ENCODE measurements at regions not wholly inside any gene's neighbourhood (a gene's known extent, or its start where the extent isn't known, plus 50 kb on each side); places are given as distances from the start of the nearest gene placed in this dataset.

DNA sequence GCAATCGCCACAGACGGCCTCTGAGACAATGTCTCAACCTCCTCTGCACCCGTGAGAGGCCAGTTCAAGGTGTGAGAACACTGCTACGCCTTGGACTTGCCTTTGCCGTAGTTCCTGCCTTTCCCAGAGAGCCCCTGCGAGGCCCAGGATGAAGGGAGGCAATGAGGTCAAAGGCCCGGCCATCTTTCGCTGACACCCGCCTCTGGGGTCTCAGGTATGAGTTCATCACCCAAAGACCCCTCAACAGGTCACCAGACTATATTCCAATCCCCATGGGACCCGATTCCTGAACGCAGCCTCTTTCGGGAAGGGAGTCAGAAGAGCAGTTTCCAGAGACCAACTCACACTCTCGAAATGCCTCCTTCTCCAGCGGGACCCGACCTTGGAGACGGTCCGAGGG lies 573.5 kb downstream of the KCNJ18 start:
- peaks cover 0 to 29% (median 0%) of the 10 kb centered on the region in 3 donors for H3K9me3 ChIP-seq
- no peak for DNase-seq
- H3K36me3 ChIP-seq, result no peaks in the 10 kb centered on the region
- TF ChIP-seq, protein P1, sequence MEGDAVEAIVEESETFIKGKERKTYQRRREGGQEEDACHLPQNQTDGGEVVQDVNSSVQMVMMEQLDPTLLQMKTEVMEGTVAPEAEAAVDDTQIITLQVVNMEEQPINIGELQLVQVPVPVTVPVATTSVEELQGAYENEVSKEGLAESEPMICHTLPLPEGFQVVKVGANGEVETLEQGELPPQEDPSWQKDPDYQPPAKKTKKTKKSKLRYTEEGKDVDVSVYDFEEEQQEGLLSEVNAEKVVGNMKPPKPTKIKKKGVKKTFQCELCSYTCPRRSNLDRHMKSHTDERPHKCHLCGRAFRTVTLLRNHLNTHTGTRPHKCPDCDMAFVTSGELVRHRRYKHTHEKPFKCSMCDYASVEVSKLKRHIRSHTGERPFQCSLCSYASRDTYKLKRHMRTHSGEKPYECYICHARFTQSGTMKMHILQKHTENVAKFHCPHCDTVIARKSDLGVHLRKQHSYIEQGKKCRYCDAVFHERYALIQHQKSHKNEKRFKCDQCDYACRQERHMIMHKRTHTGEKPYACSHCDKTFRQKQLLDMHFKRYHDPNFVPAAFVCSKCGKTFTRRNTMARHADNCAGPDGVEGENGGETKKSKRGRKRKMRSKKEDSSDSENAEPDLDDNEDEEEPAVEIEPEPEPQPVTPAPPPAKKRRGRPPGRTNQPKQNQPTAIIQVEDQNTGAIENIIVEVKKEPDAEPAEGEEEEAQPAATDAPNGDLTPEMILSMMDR (IDR thresholded peaks at IDR 0.05), result no peak
- no peak for TF ChIP-seq POLR2A (IDR thresholded peaks at IDR 0.05)
- H3K4me1 ChIP-seq, result no peaks in the 10 kb centered on the region
- H3K27me3 ChIP-seq, result no peaks in the 10 kb centered on the region
- intact Hi-C loops (cut with DNase I), result no loop called here
- no peak overlapping the region for H3K27ac ChIP-seq
- 77 to 78% methylated on average over 4 to 14 of the region's 17 CpGs for WGBS, 2 donors
- H3K4me3 ChIP-seq, result no peak overlapping the region

DNA sequence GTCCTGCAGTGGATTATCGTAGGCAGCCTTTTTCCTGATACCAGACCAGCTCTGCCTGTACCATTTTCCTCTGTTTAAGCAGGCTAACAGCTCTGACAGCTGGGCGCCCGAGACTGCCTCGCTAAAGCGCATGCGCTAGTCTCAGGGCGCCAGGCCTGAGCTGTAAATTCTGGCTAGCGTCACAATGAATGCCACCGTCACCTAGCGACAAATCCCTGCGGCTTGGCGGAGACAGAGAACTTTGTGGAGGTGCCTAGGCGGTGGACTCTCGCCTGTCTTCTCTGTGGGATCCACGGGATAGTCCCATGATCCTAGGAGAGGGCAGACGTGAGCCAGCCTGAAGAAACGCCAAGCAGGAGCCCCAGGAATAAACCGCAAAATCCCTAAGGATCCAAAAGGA lies 573.9 kb downstream of the KCNJ18 start:
- no peak overlapping the region for H3K4me3 ChIP-seq
- DNase-seq, result no peak
- intact Hi-C loops (cut with DNase I), result no loop called here
- no peaks in the 10 kb centered on the region for H3K36me3 ChIP-seq
- 59 to 82% methylated on average over 5 to 7 of the region's 18 CpGs for WGBS, 2 donors
- TF ChIP-seq POLR2A (IDR thresholded peaks at IDR 0.05), result no peak
- TF ChIP-seq, protein P1 (IDR thresholded peaks at IDR 0.05), result no peak
- H3K27me3 ChIP-seq, result no peaks in the 10 kb centered on the region
- H3K9me3 ChIP-seq, result peaks cover 0 to 31% (median 0%) of the 10 kb centered on the region in 3 donors
- no peaks in the 10 kb centered on the region for H3K4me1 ChIP-seq
- no peak overlapping the region for H3K27ac ChIP-seq

- Histone ChIP-seq H3K27ac (no peak overlapping the region), H3K27me3 (no peaks in the 10 kb centered on the region), H3K4me1 (no peaks in the 10 kb centered on the region), H3K9me3 (peaks cover 0 to 35% (median 0%) of the 10 kb centered on the region in 3 donors), H3K36me3 (no peaks in the 10 kb centered on the region), H3K4me3 (no peak overlapping the region)
- intact Hi-C loops (cut with DNase I), result no loop called here
- TF ChIP-seq, protein P1 (IDR thresholded peaks at IDR 0.05), result no peak
- TF ChIP-seq POLR2A (IDR thresholded peaks at IDR 0.05), result no peak
- WGBS, 2 donors, result 87 to 91% methylated on average over 8 to 9 of the region's 9 CpGs
- no peak for DNase-seq
These were observed 574.7 kb downstream of the KCNJ18 start for GRCh38 chr17:22267019-22267418.

- intact Hi-C loops (cut with DNase I), result no loop called here
- Histone ChIP-seq H3K4me3 (no peak overlapping the region), H3K4me1 (no peaks in the 10 kb centered on the region), H3K9me3 (peaks cover 0 to 35% (median 0%) of the 10 kb centered on the region in 3 donors), H3K27me3 (no peaks in the 10 kb centered on the region), H3K36me3 (no peaks in the 10 kb centered on the region), H3K27ac (no peak overlapping the region)
- TF ChIP-seq, protein P1 (IDR thresholded peaks at IDR 0.05), result no peak
- TF ChIP-seq POLR2A (IDR thresholded peaks at IDR 0.05), result no peak
- DNase-seq, result no peak
- 62 to 72% methylated on average over 10 to 23 of the region's 25 CpGs for WGBS, 2 donors
These were observed 576.0 kb downstream of the KCNJ18 start for GRCh38 chr17:22268214-22268911.

GRCh38 chr17:22268912-22269220 lies 576.5 kb downstream of the KCNJ18 start:
- TF ChIP-seq POLR2A (IDR thresholded peaks at IDR 0.05), result no peak
- TF ChIP-seq, protein P1 (IDR thresholded peaks at IDR 0.05), result no peak
- DNase-seq, result no peak
- intact Hi-C loops (cut with DNase I), result no loop called here
- Histone ChIP-seq H3K4me1 (no peaks in the 10 kb centered on the region), H3K9me3 (peaks cover 0 to 35% (median 0%) of the 10 kb centered on the region in 3 donors), H3K36me3 (no peaks in the 10 kb centered on the region), H3K4me3 (no peak overlapping the region), H3K27ac (no peak overlapping the region), H3K27me3 (no peaks in the 10 kb centered on the region)
- 80 to 86% methylated on average over 7 to 11 of the region's 13 CpGs for WGBS, 2 donors

Data from esophagus squamous epithelium (tissue), 5 donors.